AG04449 (cell line): ENCODE measurements at regions not wholly inside any gene's neighbourhood (a gene's known extent, or its start where the extent isn't known, plus 50 kb on each side); places are given as distances from the start of the nearest gene placed in this dataset.

ENCODE experiments used
- CTCF ChIA-PET: fragments of 350-600 bp; formaldehyde crosslinking; extraction: SDS; loops from one replicate; lab custom pipeline; 2021; ENCODE audit warnings: antibody characterized with exemption; lab: Yijun Ruan, JAX
- POLR2A ChIA-PET: fragments of 400-600, 350-600 bp; formaldehyde crosslinking; extraction: SDS; loops from one replicate; lab custom pipeline; 2020; ENCODE audit warnings: antibody characterized with exemption, inconsistent platforms; lab: Yijun Ruan, JAX
- DNase-seq: peaks from one replicate; pipeline ENCODE4 v3.0.0-alpha.2; 2010; ENCODE audit warnings: low read depth, low spot score
- H3K4me3 ChIP-seq: 2 replicates; pipeline ENCODE4 v1.5.1; 2011; ENCODE audit warnings: low read depth, mild to moderate bottlenecking, control low read depth, low read length
- CTCF ChIP-seq: IDR thresholded peaks from one replicate; pipeline ENCODE4 v1.5.1; 2011; ENCODE audit warnings: mild to moderate bottlenecking, moderate library complexity, low read length, control low read depth, inconsistent platforms; ENCODE audit not compliant: insufficient read depth; ENCODE audit errors: missing control alignments

DNA sequence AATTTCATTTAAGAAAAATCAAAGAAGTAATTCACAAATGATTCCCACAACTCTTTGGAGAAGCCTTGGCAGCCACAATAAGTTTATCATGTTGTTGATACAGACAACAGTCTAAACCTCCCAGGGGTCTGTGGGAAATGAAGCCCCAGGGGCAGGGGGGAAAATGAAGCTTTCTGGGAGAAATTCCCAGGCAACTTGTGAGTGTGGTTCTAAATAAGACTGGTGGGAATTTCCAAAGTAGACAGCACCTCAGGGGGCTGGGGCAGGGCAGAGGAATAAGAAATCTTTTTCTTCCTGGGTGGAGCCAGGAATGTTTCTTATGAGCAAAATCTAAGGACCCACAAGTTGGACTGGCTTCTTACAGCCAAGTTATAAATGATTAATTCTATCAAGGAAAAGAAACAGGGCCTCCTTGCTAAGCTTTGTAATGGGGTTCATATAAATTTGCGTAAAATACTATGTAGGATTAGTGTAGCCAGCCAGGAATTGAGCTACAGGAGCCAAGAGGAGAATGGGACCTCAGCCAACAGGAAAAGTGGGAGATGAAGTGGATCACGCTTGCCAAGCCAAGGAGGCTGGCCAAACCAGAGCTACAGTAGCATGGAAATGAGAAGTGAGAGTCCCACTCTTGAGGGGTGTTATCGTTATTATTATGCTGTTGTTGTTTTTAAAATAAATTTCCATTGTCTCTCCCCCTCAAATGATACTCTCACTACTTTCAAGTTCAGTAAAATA lies 182.9 kb upstream of the FAR2 start:
- DNase-seq: no peak
- no peak overlapping the region for H3K4me3 ChIP-seq
- ChIA-PET POLR2A (no interaction called here), CTCF (no interaction called here)
- TF ChIP-seq CTCF: no peak

- no peak for DNase-seq
- ChIA-PET CTCF (no interaction called here), POLR2A (no interaction called here)
- H3K4me3 ChIP-seq: no peak overlapping the region
- no peak for TF ChIP-seq CTCF
These were observed 181.7 kb upstream of the FAR2 start for GRCh38 chr12:28967426-28967825.

DNA sequence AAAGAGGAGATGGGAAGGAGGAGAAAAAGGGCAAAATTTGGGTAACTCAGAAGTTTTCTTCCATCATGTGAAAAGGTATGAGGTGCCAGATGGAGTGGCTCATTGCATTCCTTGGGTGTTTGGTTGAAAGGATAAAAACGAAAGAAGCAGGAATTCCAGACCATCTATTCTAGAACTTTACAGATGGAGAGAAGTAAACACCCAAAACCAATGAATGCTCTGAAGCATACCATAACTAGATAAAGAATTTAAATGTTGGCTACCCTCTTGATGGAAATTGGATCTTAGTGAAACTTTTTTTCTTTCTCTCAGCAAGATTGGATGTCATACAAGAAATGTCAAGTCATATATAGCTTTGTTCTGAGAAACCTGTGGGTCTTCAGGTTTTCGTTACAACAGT lies 175.6 kb upstream of the FAR2 start:
- CTCF ChIA-PET: interaction anchor here (1.2 to 3.2 kb wide), 2 partner anchors 10 to 20 kb away, joined by 3 to 21 read pairs; no protein-coding TSS in a partner anchor
- H3K4me3 ChIP-seq: no peak overlapping the region
- POLR2A ChIA-PET: interaction anchor here (0.6 kb wide), 1 partner anchor 10 kb away, joined by 3 read pairs; no protein-coding TSS in a partner anchor
- no peak for TF ChIP-seq CTCF
- DNase-seq: no peak

GRCh38 chr12:28974166-28974565 lies 174.9 kb upstream of the FAR2 start:
- DNase-seq: peak; percentile 5
- no peak overlapping the region for H3K4me3 ChIP-seq
- CTCF ChIA-PET: interaction anchor here (1.0 to 3.2 kb wide), 5 partner anchors 11 to 801 kb away, joined by 3 to 21 read pairs (median 4); no protein-coding TSS in a partner anchor
- TF ChIP-seq CTCF: no peak
- POLR2A ChIA-PET: interaction anchor here (0.6 kb wide), 1 partner anchor 11 kb away, joined by 3 read pairs; no protein-coding TSS in a partner anchor

DNA sequence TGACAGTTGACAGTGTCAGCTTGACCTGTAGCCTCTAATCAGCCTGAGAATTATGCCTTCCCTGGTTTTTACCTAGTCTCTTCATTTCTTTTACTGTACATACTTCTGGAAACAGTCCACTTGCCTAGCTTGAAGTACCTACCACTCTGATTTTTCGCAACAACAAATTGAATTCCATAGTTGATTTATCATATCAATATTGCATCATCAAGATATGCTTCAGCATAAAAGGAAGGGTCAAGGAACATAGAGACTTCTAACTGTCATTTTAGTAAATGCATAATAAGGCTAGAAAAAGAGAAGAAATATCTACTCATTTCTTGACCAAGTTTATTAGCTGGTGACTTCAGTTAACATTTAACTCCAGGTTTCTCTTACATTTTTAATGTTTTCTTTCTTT lies 174.2 kb upstream of the FAR2 start:
- POLR2A ChIA-PET: no interaction called here
- CTCF ChIA-PET: interaction anchor here (1.0 to 3.2 kb wide), 4 partner anchors 11 to 802 kb away, joined by 3 to 21 read pairs (median 6); no protein-coding TSS in a partner anchor
- TF ChIP-seq CTCF: no peak
- no peak for DNase-seq
- H3K4me3 ChIP-seq: no peak overlapping the region

GRCh38 chr12:28975564-28976340 lies 173.3 kb upstream of the FAR2 start:
- CTCF ChIA-PET: interaction anchor here (1.4 to 1.7 kb wide), 2 partner anchors 32 to 803 kb away, joined by 4 to 7 read pairs; no protein-coding TSS in a partner anchor
- no peak for TF ChIP-seq CTCF
- H3K4me3 ChIP-seq: no peak overlapping the region
- POLR2A ChIA-PET: no interaction called here
- no peak for DNase-seq
